Esophagus squamous epithelium (tissue), 4 donors: ENCODE measurements at regions not wholly inside any gene's neighbourhood (a gene's known extent, or its start where the extent isn't known, plus 50 kb on each side); places are given as distances from the start of the nearest gene placed in this dataset.

Experiments used
- CTCF ChIP-seq, 6 experiments: fragments of 450-650 bp in 4 of 6; fragments of 200-600 bp in 2 of 6; sonication (generic) in 2 of 6; IDR thresholded peaks; one replicate each; pipeline ENCODE4 v1.5.1; 2016 to 2019; ENCODE audit warnings: antibody characterized with exemption in 6 of 6, mild to moderate bottlenecking in 4 of 6, moderate library complexity in 4 of 6
- POLR2A ChIP-seq, 4 donors: fragments of 450-650 bp; IDR thresholded peaks; one replicate each; pipeline ENCODE4 v1.6.1; 2017; ENCODE audit warnings: antibody characterized with exemption in 4 of 4, mild to moderate bottlenecking in 4 of 4, moderate library complexity in 3 of 4

- TF ChIP-seq CTCF (IDR thresholded peaks at IDR 0.05) (no peak), POLR2A (IDR thresholded peaks at IDR 0.05) (no peak)
Observed at GRCh38 chr21:25390701-25391100, 216.6 kb downstream of the MRPL39 start.
